ENCODE measurements at regions not wholly inside any gene's neighbourhood (a gene's known extent, or its start where the extent isn't known, plus 50 kb on each side); places are given as distances from the start of the nearest gene placed in this dataset.

DNA sequence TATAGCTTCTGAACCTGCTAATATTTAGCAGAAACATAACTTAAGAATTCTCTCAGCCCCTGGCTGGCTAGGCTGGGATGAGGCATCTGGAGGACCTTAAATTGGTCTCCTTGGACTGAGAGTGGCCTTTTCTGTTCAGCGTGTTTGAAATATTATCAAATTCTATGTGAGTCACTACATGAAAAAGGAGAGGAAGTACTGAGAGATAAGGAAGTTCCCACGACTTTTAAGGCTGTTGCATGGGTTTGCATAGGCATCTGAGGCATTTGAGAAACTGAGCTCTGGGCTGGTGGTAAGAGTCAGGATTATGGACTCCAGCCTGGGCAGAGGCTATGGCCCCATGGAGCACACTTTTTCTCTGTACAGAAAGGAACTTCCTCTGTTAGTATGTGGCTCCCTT lies 816.2 kb upstream of the GRAMD2B start:
- DNase-seq (no peak), ATAC-seq (replicated peaks in 1 of 2) (no peak)
- peaks cover 8% of the 10 kb centered on the region in 2 donors for H3K9me3 Mint-ChIP-seq
- no peaks in the 10 kb centered on the region for H3K27me3 Mint-ChIP-seq (ENCODE audit: low read depth)
- no peaks in the 10 kb centered on the region for H3K4me1 Mint-ChIP-seq (ENCODE audit: low read depth)
- no peaks in the 10 kb centered on the region for H3K36me3 Mint-ChIP-seq (ENCODE audit: insufficient read depth in 2 of 2)
- no peak overlapping the region for H3K27ac Mint-ChIP-seq
- H3K4me3 Mint-ChIP-seq, result no peak overlapping the region

DNA sequence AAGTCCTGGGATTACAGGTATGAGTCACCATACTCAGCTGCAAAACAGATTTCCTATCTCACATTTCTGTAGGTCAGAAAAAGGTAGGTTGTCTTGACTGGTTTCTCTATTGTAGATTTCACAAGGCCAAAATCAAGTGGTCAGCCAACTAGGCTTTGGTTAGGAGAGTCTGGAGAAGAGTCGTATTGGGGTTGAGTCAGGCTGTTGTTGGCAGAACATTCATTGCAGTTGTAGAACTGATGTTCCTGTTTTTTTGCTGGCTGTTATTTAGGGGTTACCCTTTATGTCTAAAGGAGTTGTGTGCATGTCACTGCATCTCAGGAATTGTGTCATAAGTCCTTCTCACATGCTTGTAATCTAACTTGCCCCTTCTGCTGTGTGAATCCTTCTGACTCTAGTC lies 814.2 kb upstream of the GRAMD2B start:
- ATAC-seq (replicated peaks in 1 of 2), result no peak
- H3K4me1 Mint-ChIP-seq (ENCODE audit: low read depth), result no peaks in the 10 kb centered on the region
- no peak overlapping the region for H3K4me3 Mint-ChIP-seq
- H3K27me3 Mint-ChIP-seq (ENCODE audit: low read depth), result no peaks in the 10 kb centered on the region
- peaks cover 8% of the 10 kb centered on the region in 2 donors for H3K9me3 Mint-ChIP-seq
- no peak for DNase-seq
- no peak overlapping the region for H3K27ac Mint-ChIP-seq
- no peaks in the 10 kb centered on the region for H3K36me3 Mint-ChIP-seq (ENCODE audit: insufficient read depth in 2 of 2)

DNA sequence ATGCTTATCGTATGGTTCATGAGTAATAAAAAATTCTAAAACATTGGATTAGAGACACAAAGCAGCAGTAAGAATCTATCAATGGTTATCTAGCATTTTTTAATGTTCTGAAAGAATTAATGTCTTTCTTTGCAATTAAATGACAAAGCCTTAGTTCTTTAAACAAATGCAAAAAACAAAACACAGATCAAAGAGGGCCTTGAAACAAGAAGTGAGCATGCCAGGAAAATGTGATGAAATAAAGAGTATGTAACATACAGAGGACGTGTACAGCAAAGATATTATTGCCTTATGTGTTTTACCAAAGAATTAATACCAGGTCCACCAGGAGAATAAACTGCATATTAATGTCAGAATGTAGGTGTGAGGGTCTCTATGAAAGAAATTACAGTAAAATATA lies 812.3 kb upstream of the GRAMD2B start:
- Mint-ChIP-seq H3K4me1 (ENCODE audit: low read depth) (no peaks in the 10 kb centered on the region), H3K9me3 (peaks cover 8% of the 10 kb centered on the region in 2 donors), H3K27ac (no peak overlapping the region), H3K36me3 (ENCODE audit: insufficient read depth in 2 of 2) (no peaks in the 10 kb centered on the region), H3K4me3 (no peak overlapping the region), H3K27me3 (ENCODE audit: low read depth) (no peaks in the 10 kb centered on the region)
- no peak for ATAC-seq (replicated peaks in 1 of 2)
- DNase-seq, result no peak

DNA sequence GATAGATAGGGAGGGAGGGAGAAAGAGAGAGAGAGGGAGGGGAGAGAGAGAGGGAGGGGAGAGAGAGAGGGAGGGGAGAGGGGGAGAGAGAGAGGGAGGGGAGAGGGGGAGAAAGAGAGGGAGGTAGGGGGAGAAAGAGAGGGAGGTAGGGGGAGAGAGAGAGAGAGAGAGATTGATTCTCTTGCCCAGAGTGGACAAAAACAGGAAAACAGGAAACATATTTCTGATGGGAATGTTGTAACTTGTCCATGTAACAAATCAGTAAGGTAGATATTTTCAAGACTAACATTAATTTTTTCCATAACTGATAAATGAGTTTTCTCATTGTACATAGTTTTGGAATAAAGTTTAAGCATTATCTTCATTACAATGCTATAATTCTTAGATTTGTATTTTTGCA lies 811.7 kb upstream of the GRAMD2B start:
- H3K9me3 Mint-ChIP-seq, result peaks cover 6 to 7% of the 10 kb centered on the region in 2 donors
- no peak overlapping the region for H3K27ac Mint-ChIP-seq
- no peak overlapping the region for H3K4me3 Mint-ChIP-seq
- H3K27me3 Mint-ChIP-seq (ENCODE audit: low read depth), result no peaks in the 10 kb centered on the region
- no peaks in the 10 kb centered on the region for H3K36me3 Mint-ChIP-seq (ENCODE audit: insufficient read depth in 2 of 2)
- no peaks in the 10 kb centered on the region for H3K4me1 Mint-ChIP-seq (ENCODE audit: low read depth)
- DNase-seq (no peak), ATAC-seq (replicated peaks in 1 of 2) (no peak)

DNA sequence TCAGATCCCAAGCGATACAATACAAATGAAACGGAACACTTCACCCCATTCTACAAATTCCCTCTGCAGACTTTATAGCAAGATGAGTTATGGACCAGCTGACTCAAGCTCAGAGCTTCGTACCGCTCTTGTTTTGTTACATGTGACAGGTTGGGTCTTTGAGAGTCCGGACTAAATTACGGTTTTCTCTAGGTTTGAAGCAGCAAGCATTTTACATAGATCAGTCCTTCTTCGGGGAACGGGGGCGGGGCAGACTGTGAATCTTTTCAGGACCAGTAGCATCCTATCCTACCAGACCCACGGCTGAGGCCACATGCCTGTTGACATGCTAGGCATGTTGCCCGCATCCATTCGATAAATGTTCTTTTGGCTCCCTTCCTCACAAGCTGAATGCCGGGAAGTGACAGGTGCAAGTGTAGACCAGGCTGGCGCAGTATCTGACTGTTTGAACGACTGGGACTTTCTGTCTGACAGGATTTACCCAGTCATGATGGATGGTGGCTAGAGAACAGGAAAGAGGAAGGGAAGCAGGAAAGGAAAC lies 811.0 kb upstream of the GRAMD2B start:
- Mint-ChIP-seq H3K27ac (no peak overlapping the region), H3K4me3 (no peak overlapping the region), H3K4me1 (ENCODE audit: low read depth) (no peaks in the 10 kb centered on the region)

DNA sequence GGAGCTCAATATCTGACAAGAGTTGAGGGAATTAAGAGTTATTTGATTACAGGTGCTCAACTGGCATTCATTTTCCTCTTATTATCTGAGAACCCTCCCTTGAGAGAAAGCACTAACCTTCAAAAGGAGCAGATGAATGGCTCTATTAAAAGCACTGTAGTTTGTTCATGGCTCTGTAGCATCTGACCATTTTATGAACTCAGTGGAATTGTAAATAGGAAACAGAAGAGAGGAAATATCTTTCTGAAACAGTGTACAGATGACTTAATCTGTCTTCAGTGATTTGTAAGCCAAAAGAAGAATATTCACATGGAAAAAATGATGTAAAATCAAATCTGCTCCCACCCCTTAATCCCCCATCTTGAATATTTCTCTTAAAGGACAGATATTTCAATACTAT lies 810.4 kb upstream of the GRAMD2B start:
- H3K4me3 Mint-ChIP-seq, result no peak overlapping the region
- ATAC-seq (replicated peaks in 1 of 2), result no peak
- H3K27me3 Mint-ChIP-seq (ENCODE audit: low read depth), result no peaks in the 10 kb centered on the region
- DNase-seq, result no peak
- H3K36me3 Mint-ChIP-seq (ENCODE audit: insufficient read depth in 2 of 2), result no peaks in the 10 kb centered on the region
- H3K4me1 Mint-ChIP-seq (ENCODE audit: low read depth), result no peaks in the 10 kb centered on the region
- H3K27ac Mint-ChIP-seq, result no peak overlapping the region
- peaks cover 4 to 6% of the 10 kb centered on the region in 2 donors for H3K9me3 Mint-ChIP-seq

More for the DNA sequence above, 811.0 kb upstream of the GRAMD2B start:
- DNase-seq (no peak), ATAC-seq (replicated peaks in 1 of 2) (no peak)
- Mint-ChIP-seq H3K27me3 (ENCODE audit: low read depth) (no peaks in the 10 kb centered on the region), H3K36me3 (ENCODE audit: insufficient read depth in 2 of 2) (no peaks in the 10 kb centered on the region), H3K9me3 (peaks cover 4 to 6% of the 10 kb centered on the region in 2 donors)

DNA sequence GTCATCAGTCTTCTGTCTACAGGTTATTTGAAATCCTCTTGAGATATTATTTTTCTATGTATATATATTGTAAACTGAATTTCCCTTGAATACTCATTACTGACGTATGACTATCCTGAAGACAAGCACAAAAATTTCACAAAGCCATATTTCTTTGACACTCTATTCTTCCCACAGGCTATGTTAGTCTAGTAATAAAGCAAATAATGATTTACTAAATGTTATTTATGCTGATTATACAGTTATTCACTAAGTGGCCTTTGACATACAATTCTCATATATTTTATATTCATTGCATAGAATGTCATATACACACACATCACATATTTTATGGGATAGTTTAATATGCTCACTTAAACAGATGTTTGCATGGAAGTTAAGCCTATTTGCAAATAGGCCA lies 793.0 kb upstream of the GRAMD2B start:
- H3K4me1 Mint-ChIP-seq (ENCODE audit: low read depth), result no peaks in the 10 kb centered on the region
- no peak for DNase-seq
- H3K27me3 Mint-ChIP-seq (ENCODE audit: low read depth), result no peaks in the 10 kb centered on the region
- H3K4me3 Mint-ChIP-seq, result no peak overlapping the region
- H3K36me3 Mint-ChIP-seq (ENCODE audit: insufficient read depth in 2 of 2), result no peaks in the 10 kb centered on the region
- no peak for ATAC-seq (replicated peaks in 1 of 2)
- H3K9me3 Mint-ChIP-seq, result peaks cover 2 to 7% of the 10 kb centered on the region in 2 donors
- H3K27ac Mint-ChIP-seq, result no peak overlapping the region

DNA sequence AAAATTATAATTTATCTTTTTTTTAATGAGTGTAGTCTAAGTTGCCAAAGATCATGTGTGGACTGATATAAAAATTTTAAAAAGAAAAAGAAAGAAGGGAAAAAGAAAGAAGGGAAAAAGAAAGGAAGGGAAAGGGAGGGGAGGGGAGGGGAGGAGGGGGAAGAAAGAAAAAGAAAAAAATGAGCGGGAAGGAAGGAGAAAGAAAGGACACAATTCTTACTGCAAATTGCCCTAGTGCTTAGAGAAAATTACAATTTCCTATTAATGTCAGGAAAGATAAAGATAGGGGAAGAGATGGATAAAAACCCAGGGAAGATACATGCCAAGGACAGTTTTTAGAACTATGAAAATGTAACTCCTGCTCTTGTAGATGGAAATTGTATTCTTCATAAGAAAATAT lies 789.7 kb upstream of the GRAMD2B start:
- DNase-seq (no peak), ATAC-seq (replicated peaks in 1 of 2) (no peak)
- Mint-ChIP-seq H3K9me3 (peaks cover 3 to 5% of the 10 kb centered on the region in 2 donors), H3K36me3 (ENCODE audit: insufficient read depth in 2 of 2) (no peaks in the 10 kb centered on the region), H3K4me1 (ENCODE audit: low read depth) (no peaks in the 10 kb centered on the region), H3K27me3 (ENCODE audit: low read depth) (no peaks in the 10 kb centered on the region), H3K27ac (no peak overlapping the region), H3K4me3 (no peak overlapping the region)

DNA sequence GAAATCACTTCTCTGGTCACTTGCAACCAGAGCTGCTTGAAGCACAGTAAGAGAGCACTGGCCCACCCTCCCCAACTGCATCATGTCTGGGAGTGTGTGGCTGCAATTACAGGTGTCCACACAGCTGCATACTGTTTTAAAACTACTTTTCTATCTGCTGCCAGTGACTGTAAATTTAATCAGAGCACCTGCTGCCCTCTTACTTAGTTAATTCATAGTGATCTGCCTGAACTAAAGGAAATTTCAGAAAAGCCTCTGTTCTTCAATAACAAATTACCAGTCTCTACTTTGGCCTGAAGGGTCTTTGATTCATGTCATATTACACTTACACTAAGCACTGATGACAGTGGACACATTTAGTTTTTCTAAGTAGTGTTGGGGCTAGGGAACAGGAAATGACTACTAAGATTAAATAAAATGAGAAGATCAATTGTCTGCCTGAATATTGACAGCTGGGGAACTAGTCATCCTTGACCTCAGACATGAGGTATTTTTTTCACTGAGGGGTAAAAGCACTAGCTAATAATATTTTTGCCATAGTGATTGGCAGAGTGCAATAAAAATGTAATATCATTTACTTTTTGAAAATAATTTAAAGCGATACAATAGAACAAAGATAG lies 788.9 kb upstream of the GRAMD2B start:
- Mint-ChIP-seq H3K36me3 (ENCODE audit: insufficient read depth in 2 of 2) (no peaks in the 10 kb centered on the region), H3K27me3 (ENCODE audit: low read depth) (no peaks in the 10 kb centered on the region), H3K9me3 (peaks cover 2 to 5% of the 10 kb centered on the region in 2 donors), H3K27ac (no peak overlapping the region), H3K4me3 (no peak overlapping the region), H3K4me1 (ENCODE audit: low read depth) (no peaks in the 10 kb centered on the region)
- DNase-seq, result no peak
- no peak for ATAC-seq (replicated peaks in 1 of 2)

DNA sequence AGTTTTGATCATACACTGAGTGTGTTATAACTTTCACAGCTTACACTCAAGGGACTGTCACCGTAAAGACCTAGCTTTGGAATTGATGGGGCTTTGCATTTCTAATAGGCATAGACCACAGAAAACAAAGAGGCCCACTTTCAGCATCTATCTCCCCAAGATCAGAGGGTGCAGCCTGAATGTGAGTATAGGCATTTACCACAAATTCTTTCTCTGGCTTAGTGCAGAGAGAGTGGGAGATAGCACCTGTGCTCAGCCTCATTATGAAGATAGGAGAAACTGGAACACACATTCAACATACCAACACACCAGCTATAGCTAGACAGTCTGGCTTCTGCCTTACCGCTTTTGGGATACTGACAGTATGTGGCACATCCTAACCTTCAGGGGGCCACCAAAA lies 783.4 kb upstream of the GRAMD2B start:
- Mint-ChIP-seq H3K27ac (no peak overlapping the region), H3K36me3 (ENCODE audit: insufficient read depth in 2 of 2) (peaks cover 0 to 2% of the 10 kb centered on the region in 2 donors), H3K27me3 (ENCODE audit: low read depth) (no peaks in the 10 kb centered on the region), H3K9me3 (peaks cover 13 to 16% of the 10 kb centered on the region in 2 donors), H3K4me3 (no peak overlapping the region), H3K4me1 (ENCODE audit: low read depth) (no peaks in the 10 kb centered on the region)
- ATAC-seq (replicated peaks in 1 of 2), result no peak
- DNase-seq, result no peak

DNA sequence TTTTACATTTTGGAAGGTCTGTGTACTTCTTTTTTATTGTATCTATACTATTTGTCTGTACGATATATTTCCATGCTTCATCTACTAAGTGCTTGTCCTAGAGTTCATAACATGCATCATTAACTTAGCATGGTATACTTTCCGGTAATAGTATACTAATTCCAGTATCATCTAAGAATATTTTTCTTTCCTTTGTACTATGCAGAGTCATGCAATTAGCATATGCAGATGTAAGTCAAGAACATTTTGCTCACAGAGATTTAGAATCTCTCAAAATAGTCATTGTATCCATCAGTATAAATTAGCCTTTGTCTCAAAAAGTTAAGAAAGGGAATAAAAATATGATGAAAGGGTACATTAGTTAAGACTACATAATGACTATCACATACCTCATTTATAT lies 770.4 kb upstream of the GRAMD2B start:
- no peak overlapping the region for H3K4me3 Mint-ChIP-seq
- no peak for ATAC-seq (replicated peaks in 1 of 2)
- no peak overlapping the region for H3K27ac Mint-ChIP-seq
- H3K4me1 Mint-ChIP-seq (ENCODE audit: low read depth), result no peaks in the 10 kb centered on the region
- H3K27me3 Mint-ChIP-seq (ENCODE audit: low read depth), result no peaks in the 10 kb centered on the region
- H3K36me3 Mint-ChIP-seq (ENCODE audit: insufficient read depth in 2 of 2), result no peaks in the 10 kb centered on the region
- DNase-seq, result no peak
- H3K9me3 Mint-ChIP-seq, result peaks cover 7 to 16% of the 10 kb centered on the region in 2 donors

DNA sequence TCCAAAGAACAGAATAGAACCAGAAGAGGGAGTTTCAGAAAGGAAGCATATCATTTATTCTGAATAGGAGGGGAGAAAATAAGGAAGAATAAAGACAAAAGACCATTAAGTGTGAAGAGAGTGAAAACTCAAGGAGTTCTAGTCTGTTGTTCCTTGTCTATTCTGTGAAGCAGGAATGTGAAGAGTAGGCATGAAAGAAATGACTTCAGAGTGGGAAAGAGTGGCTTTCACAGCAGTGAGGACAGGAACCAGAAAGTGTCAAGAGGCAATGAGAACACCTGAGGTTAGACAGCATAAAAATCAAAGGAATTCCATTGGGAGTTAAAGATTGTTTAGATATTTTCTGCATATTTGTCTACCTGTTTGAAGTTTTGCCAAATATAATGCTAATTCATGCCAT lies 768.8 kb upstream of the GRAMD2B start:
- Mint-ChIP-seq H3K36me3 (ENCODE audit: insufficient read depth in 2 of 2) (no peaks in the 10 kb centered on the region), H3K4me3 (no peak overlapping the region), H3K27ac (no peak overlapping the region), H3K27me3 (ENCODE audit: low read depth) (no peaks in the 10 kb centered on the region), H3K9me3 (peaks cover 7 to 8% of the 10 kb centered on the region in 2 donors), H3K4me1 (ENCODE audit: low read depth) (no peaks in the 10 kb centered on the region)
- no peak for ATAC-seq (replicated peaks in 1 of 2)
- DNase-seq, result no peak

DNA sequence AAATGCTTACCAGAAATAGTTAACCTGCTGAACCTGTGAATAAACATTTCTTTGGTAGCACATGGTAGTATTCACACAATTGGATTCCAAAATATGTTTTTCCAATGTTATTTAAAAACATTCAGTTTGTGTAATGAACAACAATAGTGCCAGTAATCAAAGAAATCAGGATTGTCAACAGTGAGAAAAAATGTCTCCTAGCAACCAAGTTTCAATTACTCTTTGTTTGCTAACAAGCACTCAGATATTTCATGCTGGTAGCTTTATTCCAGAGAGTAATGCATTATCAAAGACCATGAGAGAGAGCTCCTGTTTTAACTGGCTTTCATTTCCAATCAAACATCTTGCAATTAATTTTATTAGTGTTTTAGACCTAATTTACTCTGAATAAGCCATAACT lies 768.1 kb upstream of the GRAMD2B start:
- ATAC-seq (replicated peaks in 1 of 2) (no peak), DNase-seq (no peak)
- Mint-ChIP-seq H3K4me1 (ENCODE audit: low read depth) (no peaks in the 10 kb centered on the region), H3K36me3 (ENCODE audit: insufficient read depth in 2 of 2) (no peaks in the 10 kb centered on the region), H3K9me3 (peaks cover 7% of the 10 kb centered on the region in 2 donors), H3K27ac (no peak overlapping the region), H3K4me3 (no peak overlapping the region), H3K27me3 (ENCODE audit: low read depth) (no peaks in the 10 kb centered on the region)

DNA sequence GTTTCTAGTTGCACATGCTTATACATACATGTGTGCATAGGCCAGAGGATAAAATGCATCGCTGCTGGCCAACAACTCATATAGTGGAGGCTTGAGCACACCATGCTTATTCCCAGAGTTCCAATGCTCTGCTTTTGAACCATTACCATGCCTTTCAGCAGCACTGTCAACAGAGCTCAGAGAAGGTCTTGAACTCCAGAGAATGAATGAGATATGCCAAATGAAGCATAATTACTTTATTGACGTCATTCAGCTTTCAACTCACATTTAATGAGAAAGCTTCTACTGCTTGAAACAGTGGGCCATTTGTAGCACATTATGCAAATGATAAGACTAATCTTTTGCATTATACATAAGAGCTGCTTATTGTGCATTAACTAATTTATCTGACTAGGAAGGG lies 765.3 kb upstream of the GRAMD2B start:
- H3K27ac Mint-ChIP-seq, result no peak overlapping the region
- no peaks in the 10 kb centered on the region for H3K4me1 Mint-ChIP-seq (ENCODE audit: low read depth)
- DNase-seq (no peak), ATAC-seq (replicated peaks in 1 of 2) (no peak)
- H3K36me3 Mint-ChIP-seq (ENCODE audit: insufficient read depth in 2 of 2), result no peaks in the 10 kb centered on the region
- no peak overlapping the region for H3K4me3 Mint-ChIP-seq
- no peaks in the 10 kb centered on the region for H3K27me3 Mint-ChIP-seq (ENCODE audit: low read depth)
- H3K9me3 Mint-ChIP-seq, result peaks cover 0 to 7% of the 10 kb centered on the region in 2 donors
